GM12878 (cell line): ENCODE measurements at regions not wholly inside any gene's neighbourhood (a gene's known extent, or its start where the extent isn't known, plus 50 kb on each side); places are given as distances from the start of the nearest gene placed in this dataset.

Experiments used
- CEBPZ ChIP-seq: fragments of 150-350 bp; IDR thresholded peaks from 2 replicates; pipeline ENCODE4 v1.6.1; 2016; ENCODE audit warnings: low read depth, low read length
- KAT2A ChIP-seq: conservative IDR thresholded peaks from 2 replicates; pipeline ENCODE4 v1.6.1; 2011; ENCODE audit warnings: low read depth, low read length; ENCODE audit not compliant: control insufficient read depth
- PAX5 ChIP-seq: IDR thresholded peaks from 2 replicates; pipeline ENCODE4 v1.6.1; 2011; ENCODE audit warnings: low read depth, low read length, borderline replicate concordance
- ZNF687 ChIP-seq: fragments of 450-650 bp; IDR thresholded peaks from 2 replicates; pipeline ENCODE4 v1.6.1; 2017; ENCODE audit warnings: mild to moderate bottlenecking, moderate library complexity

- TF ChIP-seq ZNF687 (no peak), PAX5 (no peak), KAT2A (no peak), CEBPZ (no peak)
Measured at GRCh38 chr18:26746826-26747475, 118.6 kb downstream of the AQP4 start (continued).
